ENCODE measurements at regions not wholly inside any gene's neighbourhood (a gene's known extent, or its start where the extent isn't known, plus 50 kb on each side); places are given as distances from the start of the nearest gene placed in this dataset.
A peak's percentile ranks its signal among the peaks of the same experiment; 100 is the strongest.
"Not testable (repeated sequence)": the region's sequence is repeated elsewhere in the genome, so short reads cannot be mapped to it uniquely, and the experiment has no call there.

DNA sequence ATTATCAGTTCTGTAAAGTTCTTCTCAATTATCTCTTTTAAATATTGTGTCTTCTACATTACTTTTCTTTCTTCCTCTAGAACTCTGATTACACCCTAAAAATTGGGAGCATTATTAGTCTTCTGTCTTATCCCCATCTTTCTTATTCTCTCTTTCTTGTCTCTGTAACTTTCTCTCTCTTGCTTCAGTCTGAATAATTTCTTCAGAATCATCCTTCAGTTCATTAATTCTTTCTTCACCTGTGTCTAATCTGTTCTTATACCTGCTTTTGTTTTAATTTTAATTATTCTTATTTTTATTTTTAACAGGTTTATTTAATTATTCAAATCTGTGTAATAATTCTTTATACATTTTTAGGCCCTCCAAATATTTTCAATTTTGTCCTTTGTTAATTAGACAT is 114.3 kb downstream of the GATA3 start:
- Histone ChIP-seq H3K4me3 (ENCODE audit: low read depth, low read length) (no peak overlapping the region), H3K27me3 (no peaks in the 10 kb centered on the region), H3K36me3 (no peaks in the 10 kb centered on the region), H3K4me1 (no peaks in the 10 kb centered on the region; the same call in 1 of the 2 replicates), H3K9me3 (no peaks in the 10 kb centered on the region; the same call in 1 of the 2 replicates)
- no peak for TF ChIP-seq CTCF (IDR thresholded peaks at IDR 0.05; ENCODE audit: low read depth, low read length)
- DNase-seq: no peak

- no peaks in the 10 kb centered on the region for H3K36me3 ChIP-seq
- no peaks in the 10 kb centered on the region; the same call in 1 of the 2 replicates for H3K4me1 ChIP-seq
- no peak for DNase-seq
- TF ChIP-seq CTCF (IDR thresholded peaks at IDR 0.05; ENCODE audit: low read depth, low read length): no peak
- no peaks in the 10 kb centered on the region for H3K27me3 ChIP-seq
- H3K9me3 ChIP-seq: no peaks in the 10 kb centered on the region; the same call in 1 of the 2 replicates
- H3K4me3 ChIP-seq (ENCODE audit: low read depth, low read length): no peak overlapping the region
These were observed 116.5 kb downstream of the GATA3 start for GRCh38 chr10:8171008-8171407.

DNA sequence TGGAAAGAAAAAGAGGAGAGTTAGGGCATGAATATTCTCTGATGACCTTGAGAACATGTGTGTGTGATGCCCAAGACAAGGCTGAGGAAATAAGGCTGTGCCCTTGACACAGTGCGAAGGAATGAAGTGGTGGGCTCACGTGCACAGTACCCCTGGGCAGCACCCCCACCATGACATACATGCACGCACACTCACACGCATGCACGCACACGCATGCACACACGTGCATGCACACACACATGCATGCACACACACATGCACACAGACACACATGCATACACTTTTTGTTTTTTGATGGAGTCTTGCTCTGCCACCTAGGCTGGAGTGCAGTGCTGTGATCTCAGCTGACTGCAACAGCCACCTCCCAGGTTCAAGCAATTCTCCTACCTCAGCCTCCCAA is 118.1 kb downstream of the GATA3 start:
- H3K4me1 ChIP-seq: no peaks in the 10 kb centered on the region; the same call in 1 of the 2 replicates
- no peaks in the 10 kb centered on the region; the same call in 1 of the 2 replicates for H3K9me3 ChIP-seq
- H3K4me3 ChIP-seq (ENCODE audit: low read depth, low read length): no peak overlapping the region
- no peak for DNase-seq
- H3K36me3 ChIP-seq: no peaks in the 10 kb centered on the region
- TF ChIP-seq CTCF (IDR thresholded peaks at IDR 0.05; ENCODE audit: low read depth, low read length): no peak
- H3K27me3 ChIP-seq: no peaks in the 10 kb centered on the region

DNA sequence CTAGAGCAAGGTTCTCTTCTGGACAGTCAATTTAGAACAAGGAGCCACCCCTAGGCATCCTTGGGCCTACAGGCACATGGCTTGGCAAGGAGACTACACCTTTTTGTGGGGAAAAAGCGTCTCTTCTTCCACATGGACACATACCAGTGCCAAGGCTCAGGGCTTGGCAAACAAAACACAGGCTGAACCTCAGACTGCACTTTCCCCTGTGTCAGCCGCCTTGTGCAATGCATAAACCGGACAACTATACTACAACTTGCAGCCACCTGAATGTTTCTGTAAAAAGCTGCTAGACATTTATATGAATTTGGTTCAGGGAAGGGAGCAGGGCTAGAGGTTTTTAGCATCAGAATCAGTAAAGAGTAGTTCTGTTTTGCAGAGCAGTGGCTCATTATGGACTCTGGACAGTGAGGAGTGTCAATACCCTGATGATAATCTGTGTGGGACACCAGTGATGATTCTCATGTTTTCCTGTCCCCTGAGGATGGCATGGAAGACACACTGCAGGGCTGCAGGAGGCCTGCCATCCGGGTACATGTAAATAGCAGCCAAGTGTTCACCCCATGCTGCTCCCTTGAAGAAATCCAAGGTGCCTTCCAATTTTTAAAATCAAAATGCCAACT is 118.9 kb downstream of the GATA3 start:
- no peak overlapping the region for H3K4me3 ChIP-seq (ENCODE audit: low read depth, low read length)
- no peak for TF ChIP-seq CTCF (IDR thresholded peaks at IDR 0.05; ENCODE audit: low read depth, low read length)
- no peaks in the 10 kb centered on the region; the same call in 1 of the 2 replicates for H3K4me1 ChIP-seq
- no peak for DNase-seq
- no peaks in the 10 kb centered on the region; the same call in 1 of the 2 replicates for H3K9me3 ChIP-seq
- no peaks in the 10 kb centered on the region for H3K27me3 ChIP-seq
- no peaks in the 10 kb centered on the region for H3K36me3 ChIP-seq

- H3K9me3 ChIP-seq: no peaks in the 10 kb centered on the region; the same call in 1 of the 2 replicates
- TF ChIP-seq CTCF (IDR thresholded peaks at IDR 0.05; ENCODE audit: low read depth, low read length): no peak
- no peak for DNase-seq
- no peak overlapping the region for H3K4me3 ChIP-seq (ENCODE audit: low read depth, low read length)
- H3K27me3 ChIP-seq: no peaks in the 10 kb centered on the region
- no peaks in the 10 kb centered on the region for H3K36me3 ChIP-seq
- H3K4me1 ChIP-seq: no peaks in the 10 kb centered on the region; the same call in 1 of the 2 replicates
These were observed 119.4 kb downstream of the GATA3 start for GRCh38 chr10:8173866-8174243.

GRCh38 chr10:8174762-8175161 is 120.3 kb downstream of the GATA3 start:
- no peak for TF ChIP-seq CTCF (IDR thresholded peaks at IDR 0.05; ENCODE audit: low read depth, low read length)
- no peaks in the 10 kb centered on the region for H3K36me3 ChIP-seq
- no peaks in the 10 kb centered on the region for H3K27me3 ChIP-seq
- no peak overlapping the region for H3K4me3 ChIP-seq (ENCODE audit: low read depth, low read length)
- no peaks in the 10 kb centered on the region for H3K9me3 ChIP-seq
- DNase-seq: peak; percentile 31
- no peaks in the 10 kb centered on the region; the same call in none of the 2 replicates for H3K4me1 ChIP-seq

GRCh38 chr10:8177526-8177925 is 123.0 kb downstream of the GATA3 start:
- peaks cover 16% of the 10 kb centered on the region for H3K4me1 ChIP-seq

DNA sequence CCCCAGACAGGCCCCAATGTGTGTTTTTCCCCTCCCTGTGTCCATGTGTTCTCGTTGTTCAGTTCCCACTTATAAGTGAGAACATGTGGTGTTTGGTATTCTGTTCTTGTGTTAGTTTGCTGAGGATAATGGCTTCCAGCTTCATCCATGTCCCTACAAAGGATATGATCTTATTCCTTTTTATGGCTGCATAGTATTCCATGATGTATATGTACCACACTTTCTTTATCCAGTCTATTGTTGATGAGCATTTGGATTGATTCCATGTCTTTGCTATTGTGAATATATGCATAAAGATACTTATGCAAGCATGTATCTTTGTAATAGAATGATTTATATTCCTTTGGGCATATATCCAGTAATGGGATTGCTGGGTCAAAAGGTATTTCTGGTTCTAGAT is 125.3 kb downstream of the GATA3 start:
- not testable (repeated sequence) for H3K27me3 ChIP-seq; H3K4me3 ChIP-seq (ENCODE audit: low read depth, low read length); H3K9me3 ChIP-seq; DNase-seq; H3K36me3 ChIP-seq
- peaks cover 26% of the 10 kb centered on the region for H3K4me1 ChIP-seq

More at GRCh38 chr10:8177526-8177925, 123.0 kb downstream of the GATA3 start:
- DNase-seq; H3K9me3 ChIP-seq; H3K27me3 ChIP-seq; H3K36me3 ChIP-seq; H3K4me3 ChIP-seq (ENCODE audit: low read depth, low read length): not testable (repeated sequence)
